GM18909 (cell line): ENCODE measurements at regions not wholly inside any gene's neighbourhood (a gene's known extent, or its start where the extent isn't known, plus 50 kb on each side); places are given as distances from the start of the nearest gene placed in this dataset.
"Not testable (repeated sequence)": the region's sequence is repeated elsewhere in the genome, so short reads cannot be mapped to it uniquely, and the experiment has no call there.

Experiments
- ATAC-seq: cut with Tn5 transposase; IDR thresholded peaks from one replicate; pipeline ENCODE4 v1.9.1; 2021; ENCODE audit warnings: mild to moderate bottlenecking; ENCODE audit not compliant: unreplicated experiment, poor library complexity

- ATAC-seq = no peak
These were observed 195.8 kb downstream of the RPS24 start for GRCh38 chr10:78229489-78229888.

GRCh38 chr10:78229950-78230675 lies 196.4 kb downstream of the RPS24 start:
- ATAC-seq = no peak

GRCh38 chr10:78231327-78231726 lies 197.7 kb downstream of the RPS24 start:
- no peak for ATAC-seq

- no peak for ATAC-seq
These were observed 198.3 kb downstream of the RPS24 start for GRCh38 chr10:78231939-78232338.

- no peak for ATAC-seq
These were observed 202.9 kb downstream of the RPS24 start for GRCh38 chr10:78236416-78237015.

- ATAC-seq = not testable (repeated sequence)
These were observed 204.3 kb downstream of the RPS24 start for GRCh38 chr10:78237951-78238350.

- ATAC-seq = no peak
These were observed 213.6 kb downstream of the RPS24 start for GRCh38 chr10:78247266-78247665.

- ATAC-seq = no peak
These were observed 214.2 kb downstream of the RPS24 start for GRCh38 chr10:78247821-78248220.

- ATAC-seq = no peak
These were observed 215.2 kb downstream of the RPS24 start for GRCh38 chr10:78248651-78249464.

- ATAC-seq = no peak
These were observed 216.0 kb downstream of the RPS24 start for GRCh38 chr10:78249690-78250089.

- ATAC-seq = no peak
These were observed 216.8 kb downstream of the RPS24 start for GRCh38 chr10:78250313-78251015.

GRCh38 chr10:78251016-78251385 lies 217.3 kb downstream of the RPS24 start:
- ATAC-seq = no peak

- no peak for ATAC-seq
These were observed 218.6 kb downstream of the RPS24 start for GRCh38 chr10:78252286-78252685.

- ATAC-seq = no peak
These were observed 219.6 kb downstream of the RPS24 start for GRCh38 chr10:78253063-78253853.

- no peak for ATAC-seq
These were observed 220.3 kb downstream of the RPS24 start for GRCh38 chr10:78254013-78254412.

- ATAC-seq = no peak
These were observed 221.6 kb downstream of the RPS24 start for GRCh38 chr10:78255214-78255613.

GRCh38 chr10:78255796-78256638 lies 222.4 kb downstream of the RPS24 start:
- ATAC-seq = no peak

GRCh38 chr10:78258323-78259030 lies 224.8 kb downstream of the RPS24 start:
- ATAC-seq = no peak
